HG02571 (cell line): ENCODE measurements at regions not wholly inside any gene's neighbourhood (a gene's known extent, or its start where the extent isn't known, plus 50 kb on each side); places are given as distances from the start of the nearest gene placed in this dataset.
A peak's percentile ranks its signal among the peaks of the same experiment; 100 is the strongest.
"Not testable (repeated sequence)": the region's sequence is repeated elsewhere in the genome, so short reads cannot be mapped to it uniquely, and the experiment has no call there.

Experiments
- ATAC-seq: cut with Tn5 transposase; IDR thresholded peaks from one replicate; pipeline ENCODE4 v1.9.1; 2021; ENCODE audit warnings: mild to moderate bottlenecking, moderate library complexity; ENCODE audit not compliant: unreplicated experiment

DNA sequence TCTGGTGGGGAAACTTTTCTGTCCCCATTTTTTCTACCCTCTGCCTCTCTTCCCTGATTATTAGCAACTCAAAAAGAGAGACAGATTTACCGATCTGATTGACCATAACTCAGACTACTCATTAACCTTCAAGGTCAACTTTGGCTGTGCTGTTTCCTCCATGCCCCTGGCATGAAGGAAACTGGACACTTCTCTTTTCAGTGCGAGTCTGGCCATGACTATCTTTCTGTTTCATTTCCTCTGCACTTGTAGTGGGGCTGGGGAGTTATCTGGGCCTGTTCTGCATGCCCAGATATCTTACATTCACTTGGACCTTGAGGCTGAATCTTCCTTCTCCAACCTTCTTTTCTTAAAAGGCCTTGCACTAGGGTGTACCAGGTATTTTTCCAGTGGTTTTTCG lies 76.9 kb upstream of the SLCO2A1 start:
- ATAC-seq, result peak; percentile 56

DNA sequence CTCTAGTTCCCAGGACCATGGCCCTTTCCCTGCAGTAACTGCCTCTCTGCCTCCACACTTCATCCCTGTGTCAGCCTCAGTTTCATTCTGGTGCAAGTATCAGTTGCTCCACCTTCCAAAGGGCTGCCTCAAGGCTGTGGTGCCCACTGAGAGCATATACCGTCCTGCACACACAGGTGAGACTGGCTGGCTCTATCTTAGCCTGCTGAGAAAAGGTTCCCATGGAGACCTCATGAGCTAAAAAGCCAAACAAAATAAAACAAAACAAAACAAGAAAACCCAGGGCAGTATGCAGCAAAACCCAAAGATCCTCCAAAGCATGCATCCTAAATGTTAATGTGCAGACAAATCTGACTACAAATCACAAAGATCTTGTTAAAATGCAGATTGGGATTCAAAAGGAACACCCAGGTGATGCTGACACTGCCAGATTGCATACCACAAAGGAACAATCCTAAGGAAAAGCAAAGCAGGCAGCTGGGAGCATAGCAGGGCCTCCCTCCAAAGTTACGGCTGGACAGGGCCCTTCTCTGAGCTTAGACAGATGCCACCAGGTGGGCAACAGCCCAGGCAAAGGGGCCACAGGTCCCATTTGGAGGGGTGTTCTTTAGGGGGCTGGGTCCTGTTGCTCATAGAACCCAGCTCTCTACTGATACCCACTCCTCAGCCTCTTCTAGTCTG lies 76.3 kb upstream of the SLCO2A1 start:
- ATAC-seq, result no peak

DNA sequence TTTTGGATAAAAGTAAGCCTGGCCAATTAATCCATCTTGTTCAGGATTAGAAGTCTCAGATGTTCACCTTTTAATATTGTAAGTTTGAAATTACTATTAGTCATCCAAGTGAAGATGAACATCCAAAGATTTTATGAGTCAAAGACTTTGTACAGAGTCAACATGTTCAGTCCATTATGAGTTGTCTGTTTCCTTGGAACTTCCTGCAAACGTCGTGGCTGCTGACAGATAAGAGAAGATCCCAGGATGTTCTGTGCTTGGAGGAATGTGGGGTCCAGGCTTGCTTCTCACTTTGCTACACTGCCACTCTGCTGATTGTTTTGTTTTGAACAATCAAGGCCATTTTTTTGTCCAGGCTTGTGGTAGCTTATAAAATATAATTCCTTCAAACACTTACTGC lies 74.3 kb upstream of the SLCO2A1 start:
- ATAC-seq, result no peak

- ATAC-seq, result no peak
Observed at GRCh38 chr3:134103470-134103869, 73.7 kb upstream of the SLCO2A1 start.

GRCh38 chr3:134102976-134103375 lies 73.3 kb upstream of the SLCO2A1 start:
- ATAC-seq, result no peak

DNA sequence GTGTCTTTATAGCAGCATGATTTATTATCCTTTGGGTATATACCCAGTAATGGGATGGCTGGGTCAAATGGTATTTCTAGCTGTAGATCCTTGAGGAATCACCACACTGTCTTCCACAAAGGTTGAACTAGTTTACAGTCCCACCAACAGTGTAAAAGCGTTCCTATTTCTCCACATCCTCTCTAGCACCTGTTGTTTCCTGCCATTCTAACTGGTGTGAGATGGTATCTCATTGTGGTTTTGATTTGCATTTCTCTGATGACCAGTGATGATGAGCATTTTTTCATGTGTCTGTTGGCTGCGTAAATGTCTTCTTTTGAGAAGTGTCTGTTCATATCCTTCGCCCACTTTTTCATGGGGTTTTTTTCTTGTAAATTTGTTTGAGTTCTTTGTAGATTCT lies 66.5 kb upstream of the SLCO2A1 start:
- not testable (repeated sequence) for ATAC-seq

DNA sequence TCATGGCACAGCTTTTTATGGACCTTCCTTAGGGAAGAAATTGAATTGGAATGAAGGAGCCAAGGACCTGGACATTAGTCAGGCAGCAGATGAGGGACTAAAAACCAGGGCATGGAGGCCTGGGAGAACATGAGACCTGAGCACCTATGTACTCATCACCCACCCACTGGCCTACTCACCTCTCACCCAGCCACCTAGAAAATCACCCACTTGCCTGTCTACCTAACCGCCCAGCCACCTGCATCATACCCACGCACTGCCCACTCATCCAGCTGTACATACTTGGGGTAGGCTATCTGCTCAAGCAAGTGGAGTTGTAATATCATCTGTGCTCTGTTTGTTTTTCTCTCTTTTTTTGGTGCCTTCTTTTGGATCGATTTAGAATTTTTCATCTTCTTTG lies 65.3 kb upstream of the SLCO2A1 start:
- no peak for ATAC-seq

- ATAC-seq, result no peak
Observed at GRCh38 chr3:134094491-134094890, 64.8 kb upstream of the SLCO2A1 start.

GRCh38 chr3:134093956-134094355 lies 64.2 kb upstream of the SLCO2A1 start:
- ATAC-seq, result no peak

DNA sequence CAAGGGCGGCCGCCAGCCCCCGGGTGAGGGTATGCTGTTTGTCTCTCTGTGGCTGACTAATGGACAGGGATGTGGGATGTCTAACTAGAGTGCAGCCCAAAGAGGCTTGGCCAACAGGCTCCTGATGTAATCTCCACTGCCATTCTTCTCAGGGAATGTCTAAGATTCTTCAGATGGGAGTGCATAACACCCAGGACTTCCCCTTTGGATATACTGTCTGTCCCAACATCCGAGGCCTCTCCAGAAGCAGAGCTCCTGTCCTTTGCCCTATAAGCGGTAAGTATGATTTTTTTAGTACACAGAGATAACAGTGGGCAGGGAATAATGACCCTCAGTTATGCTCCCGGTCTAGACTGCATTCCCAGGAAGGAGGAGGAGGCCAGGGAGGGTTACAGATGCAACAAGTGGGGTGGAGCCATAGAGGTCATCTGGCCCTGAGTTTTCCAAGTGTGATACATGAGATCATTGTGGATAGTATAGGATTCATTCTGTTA lies 62.5 kb upstream of the SLCO2A1 start:
- ATAC-seq, result no peak

- ATAC-seq, result no peak
Observed at GRCh38 chr3:134090031-134090430, 60.3 kb upstream of the SLCO2A1 start.

- no peak for ATAC-seq
Observed at GRCh38 chr3:134087060-134087974, 57.6 kb upstream of the SLCO2A1 start.

DNA sequence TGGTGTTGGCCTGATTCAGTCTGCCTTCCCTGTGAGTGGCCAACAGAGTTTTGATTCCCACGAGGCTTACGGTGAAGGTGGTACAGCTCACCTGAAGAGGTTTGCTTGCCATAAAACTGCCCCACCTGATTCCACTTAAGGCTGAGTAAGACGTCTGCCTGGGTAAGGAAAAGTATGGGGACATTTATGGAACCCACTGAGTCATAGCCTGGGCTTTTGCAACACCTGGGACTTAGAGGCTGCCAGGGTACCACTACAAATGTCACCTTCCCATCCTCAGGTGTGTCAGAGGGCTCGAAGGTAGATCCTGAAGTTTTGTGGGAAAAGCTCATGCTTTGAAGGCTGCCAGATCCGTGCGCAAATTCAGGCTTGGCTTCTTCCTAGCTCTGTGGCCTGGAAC lies 56.9 kb upstream of the SLCO2A1 start:
- no peak for ATAC-seq

DNA sequence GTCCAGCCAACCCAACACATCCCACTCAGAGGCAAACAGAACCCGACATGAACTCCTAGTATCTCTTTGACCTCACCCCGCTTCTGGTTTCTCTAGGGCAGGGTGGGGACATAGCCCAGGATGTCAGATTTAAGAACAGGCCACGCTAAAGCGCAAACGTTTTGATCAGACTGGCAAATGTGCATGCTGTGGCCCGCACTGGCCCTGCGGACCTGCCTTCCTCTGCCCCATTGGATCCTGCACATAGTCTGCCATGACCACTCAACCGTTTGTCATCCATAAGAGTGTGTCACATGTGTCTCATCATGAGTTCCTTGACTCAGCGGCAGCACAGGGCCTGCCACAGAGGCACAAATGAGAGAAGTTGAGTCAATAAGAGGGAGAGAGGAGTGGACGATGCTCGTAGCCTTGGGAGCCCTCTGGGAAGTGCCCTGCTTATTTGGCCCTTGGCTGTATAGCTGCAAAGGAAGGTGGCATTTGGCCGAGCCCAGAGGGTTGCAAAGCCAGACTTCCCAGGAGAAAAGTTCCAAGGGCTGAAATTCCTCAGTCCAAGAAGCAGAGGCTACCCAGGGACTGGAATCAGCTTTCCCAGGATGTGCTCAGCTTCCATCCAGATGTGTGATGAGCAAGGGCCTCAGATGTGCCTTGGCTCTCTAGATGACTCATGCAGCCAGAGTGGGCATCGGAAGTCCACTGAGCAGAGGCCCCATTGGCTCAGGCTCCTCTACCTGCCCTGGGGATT lies 55.5 kb upstream of the SLCO2A1 start:
- ATAC-seq, result no peak

GRCh38 chr3:134084242-134084950 lies 54.7 kb upstream of the SLCO2A1 start:
- no peak for ATAC-seq

DNA sequence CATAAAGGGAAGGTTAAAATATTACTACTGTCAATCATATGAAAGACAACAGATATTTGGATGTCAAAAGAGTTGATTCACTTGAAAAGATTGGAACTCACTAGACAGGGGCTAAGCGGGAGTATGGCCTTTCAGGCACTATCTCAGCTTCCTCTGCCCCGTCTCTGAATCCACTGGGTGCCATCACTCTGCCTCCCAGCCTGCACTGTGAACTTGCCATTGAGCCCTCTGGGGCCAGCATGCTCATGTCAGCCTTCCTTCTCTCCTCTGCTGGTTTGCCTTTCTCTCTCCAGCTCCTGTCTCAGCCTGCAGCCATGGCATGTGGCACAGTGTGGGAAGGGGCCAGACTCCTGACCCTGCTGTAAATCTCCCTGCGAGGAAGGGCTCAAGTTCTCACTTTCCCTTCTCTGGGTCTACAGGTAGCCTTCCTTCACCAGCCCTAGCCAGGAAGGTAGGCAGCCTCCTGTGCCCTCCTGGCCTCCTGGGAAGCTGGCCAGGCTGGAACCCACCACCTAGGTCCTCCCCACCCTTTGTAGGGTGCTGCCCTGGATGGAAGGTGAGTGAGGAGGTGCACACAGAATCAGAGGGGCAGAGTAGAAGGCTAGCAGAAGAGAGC lies 54.0 kb upstream of the SLCO2A1 start:
- ATAC-seq, result no peak

- ATAC-seq, result no peak
Observed at GRCh38 chr3:134083008-134083407, 53.3 kb upstream of the SLCO2A1 start.

DNA sequence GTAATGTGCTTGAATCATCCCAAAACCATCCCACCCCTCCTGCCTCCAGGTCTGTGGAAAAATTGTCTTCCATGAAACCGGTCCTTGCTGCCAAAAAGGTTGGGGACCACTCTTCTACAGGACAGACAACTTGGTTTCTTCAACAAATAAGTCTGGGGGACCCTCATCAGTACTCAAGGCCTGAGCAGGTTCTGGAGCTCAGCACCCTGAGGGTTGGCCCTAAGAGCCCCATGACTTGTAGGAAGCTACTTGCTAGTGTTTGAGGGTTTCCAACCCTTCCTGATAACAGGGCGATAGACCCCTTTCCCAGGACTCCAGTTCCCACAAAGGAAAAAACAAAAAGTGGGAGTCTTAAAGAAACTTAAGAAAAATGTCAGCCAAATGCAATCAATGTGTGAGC lies 52.9 kb upstream of the SLCO2A1 start:
- ATAC-seq, result no peak

DNA sequence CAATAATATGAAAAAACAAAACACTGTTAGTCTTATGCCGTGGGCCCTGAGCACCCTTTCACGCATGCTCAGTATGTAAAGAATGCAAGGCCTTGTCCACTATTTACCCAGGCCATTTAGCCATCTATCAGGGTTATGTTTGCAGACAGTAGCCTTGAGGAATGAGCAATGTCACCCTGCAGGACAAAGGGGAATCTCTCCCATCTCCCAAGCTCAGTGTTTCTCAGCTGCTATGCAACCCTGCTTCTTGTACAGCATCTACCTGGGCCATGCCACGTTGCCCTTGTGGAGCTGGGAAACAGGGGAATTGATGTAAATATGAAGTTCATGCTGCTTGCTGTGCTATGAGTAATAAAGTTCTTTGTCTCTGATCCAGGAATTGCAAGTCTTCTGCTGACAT lies 51.5 kb upstream of the SLCO2A1 start:
- no peak for ATAC-seq

DNA sequence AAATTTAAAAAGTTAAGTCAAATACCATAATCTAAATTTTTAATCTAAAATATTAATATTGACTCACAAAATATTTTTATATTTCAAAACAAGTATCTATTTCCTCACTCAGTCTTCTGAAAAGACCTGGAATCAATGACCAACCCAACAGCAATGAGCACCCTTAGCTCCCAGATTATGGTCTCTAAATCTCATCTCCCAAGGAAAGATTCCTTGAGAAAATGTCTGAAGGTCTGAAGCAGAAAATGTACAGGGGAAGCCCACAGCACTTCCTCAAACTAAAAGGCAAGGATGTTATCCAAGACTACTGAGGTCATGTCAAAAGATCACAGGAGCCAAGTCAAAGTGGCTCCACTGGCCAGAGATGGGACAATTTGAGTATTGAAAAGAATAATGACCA lies 51.0 kb upstream of the SLCO2A1 start:
- no peak for ATAC-seq
